ENCODE measurements at regions not wholly inside any gene's neighbourhood (a gene's known extent, or its start where the extent isn't known, plus 50 kb on each side); places are given as distances from the start of the nearest gene placed in this dataset.

GRCh38 chr11:121928597-121929580 is 187.1 kb downstream of the BLID start (continued):
- TF ChIP-seq FOXP4 (CRISPR knock-in tag; IDR thresholded peaks at IDR 0.05) (peak; percentile 38; the same call in 1 of the 2 replicates), FOXO1 (CRISPR knock-in tag; IDR thresholded peaks at IDR 0.05) (0 out of 2 replicates have a peak, but pooled peaks have one; percentile 36), SETDB1 (CRISPR knock-in tag; IDR thresholded peaks at IDR 0.05; ENCODE audit: borderline replicate concordance) (no peak), ATM (IDR thresholded peaks at IDR 0.05; ENCODE audit: borderline replicate concordance) (no peak), HOXA3 (CRISPR knock-in tag; IDR thresholded peaks at IDR 0.05) (peak; percentile 50; the same call in 1 of the 2 replicates), ZNF234 (CRISPR knock-in tag; conservative IDR thresholded peaks at IDR 0.05) (no peak)

DNA sequence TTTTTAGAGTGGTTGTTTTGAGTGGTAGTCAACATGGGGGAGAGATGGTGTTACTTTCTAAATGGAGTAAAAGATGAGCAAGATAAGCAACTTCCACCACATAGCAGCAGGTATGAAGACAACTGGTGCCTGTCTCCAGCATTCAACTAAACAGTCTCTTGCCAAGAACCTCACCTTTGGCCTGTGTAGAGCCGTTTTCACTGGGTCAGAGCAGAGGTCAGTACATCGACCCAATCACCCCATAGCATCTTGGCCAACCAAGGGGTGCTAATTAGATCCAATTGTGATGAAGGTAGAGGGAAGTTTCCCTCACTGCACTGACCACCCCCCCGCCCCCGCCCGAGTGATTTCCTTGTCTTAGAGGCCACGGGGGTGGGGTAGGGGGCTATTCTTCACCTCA is 188.2 kb downstream of the BLID start:
- H4K20me1 ChIP-seq (ENCODE audit: insufficient read depth, low read length), result no peaks in the 10 kb centered on the region
- BruUV-seq (replicated peaks), result no TSS peak
- FAIRE-seq (no peak), DNase-seq (ENCODE audit: low spot score) (no peak), ATAC-seq (no peak)
- no peaks in the 10 kb centered on the region for H3K9me3 ChIP-seq (ENCODE audit: low read length)
- WGBS (ENCODE audit: low lambda C conversion rate), result 89% methylated on average over 5 of the region's 6 CpGs
- ChIA-PET CTCF (ENCODE audit: low intra/inter-chr PET ratio, low total read pairs) (no interaction called here), POLR2A (no interaction called here)
- no peaks in the 10 kb centered on the region for H3K79me2 ChIP-seq (ENCODE audit: insufficient read depth, low read length)
- peak overlapping the region; percentile 87; the same call in 1 of the 2 replicates for H3K4me2 ChIP-seq (ENCODE audit: low read depth, low read length)
- no peak overlapping the region for H2AFZ ChIP-seq (ENCODE audit: low read length)
- no peak overlapping the region for H3K4me3 ChIP-seq (replicated peaks in 1 of 3; ENCODE audit: insufficient read depth in 1 of 3, low read depth in 2 of 3, low read length in 3 of 3)
- TF ChIP-seq TSC22D2 (CRISPR knock-in tag; IDR thresholded peaks at IDR 0.05; ENCODE audit: borderline replicate concordance) (no peak), ZNF326 (CRISPR knock-in tag; IDR thresholded peaks at IDR 0.05; ENCODE audit: borderline replicate concordance) (no peak), ZNF460 (CRISPR knock-in tag; IDR thresholded peaks at IDR 0.05; ENCODE audit: borderline replicate concordance) (no peak)
- no peaks in the 10 kb centered on the region for H3K36me3 ChIP-seq (replicated peaks in 1 of 2; ENCODE audit: control insufficient read depth in 1 of 2, insufficient read depth in 2 of 2, low read length in 2 of 2)
- peak overlapping the region; percentile 90 for H3K27ac ChIP-seq (ENCODE audit: extremely low read length, insufficient read depth, low read length)
- H3K9ac ChIP-seq (ENCODE audit: insufficient read depth, low read depth, low read length), result no peak overlapping the region
- H3K27me3 ChIP-seq (ENCODE audit: control insufficient read depth in 1 of 2, insufficient read depth in 2 of 2, low read length in 2 of 2), result no peaks in the 10 kb centered on the region
- intact Hi-C loops (cut with micrococcal nuclease; ENCODE audit: unreplicated experiment), result no loop called here
- peaks cover 62% of the 10 kb centered on the region for H3K4me1 ChIP-seq (ENCODE audit: insufficient read depth, low read length)
- in situ Hi-C loops (cut with HindIII; ENCODE audit: extremely low pct_ligation_motif_present, low pct_unique_long_range_greater_than_20kb), result no loop called here

All from HepG2 (cell line).